Right lobe of liver (tissue), 6 donors: ENCODE measurements at regions not wholly inside any gene's neighbourhood (a gene's known extent, or its start where the extent isn't known, plus 50 kb on each side); places are given as distances from the start of the nearest gene placed in this dataset.

ENCODE experiments used
- ATAC-seq, 4 donors: fragments of 200-7000 bp; cut with Tn5 transposase; one replicate each; pipeline ENCODE4 v1.9.1; 2020; ENCODE audit warnings: mild to moderate bottlenecking in 4 of 4, moderate library complexity in 4 of 4
- DNase-seq, 3 donors: peaks; one replicate each; pipeline ENCODE4 v3.0.0-alpha.2; 2020
- H3K27ac ChIP-seq, 3 donors: fragments of 200-600 bp; one replicate each; pipeline ENCODE4 v1.8.0; 2022
- H3K27me3 ChIP-seq, 2 donors: fragments of 200-600 bp; one replicate each; pipeline ENCODE4 v1.8.0; 2022
- H3K36me3 ChIP-seq, 4 donors: fragments of 200-600 bp; sonication (generic) in 1 of 4; one replicate each; pipeline versions ENCODE4 v1.5.1 to v1.8.0; 2017 to 2022; ENCODE audit warnings: control low read depth in 1 of 4
- H3K4me1 ChIP-seq, 4 donors: fragments of 200-600 bp; sonication (generic) in 1 of 4; one replicate each; pipeline versions ENCODE4 v1.5.1 to v1.8.0; 2017 to 2022; ENCODE audit warnings: control low read depth in 1 of 4
- H3K4me3 ChIP-seq, 3 donors: fragments of 200-600 bp; one replicate each; pipeline ENCODE4 v1.8.0; 2022
- H3K9me3 ChIP-seq, 4 donors: fragments of 200-600 bp; sonication (generic) in 1 of 4; one replicate each; pipeline versions ENCODE4 v1.5.1 to v1.8.0; 2017 to 2022; ENCODE audit warnings: control low read depth in 1 of 4
- CTCF ChIP-seq, 4 donors: fragments of 200-600 bp in 3 of 4; fragments of 450-650 bp in 1 of 4; IDR thresholded peaks; one replicate each; pipeline versions ENCODE4 v1.5.1 to v1.8.0; 2016 to 2022; ENCODE audit warnings: antibody characterized with exemption in 4 of 4, mild to moderate bottlenecking in 2 of 4
- POLR2A ChIP-seq: fragments of 450-650 bp; IDR thresholded peaks from one replicate; pipeline ENCODE4 v1.6.1; 2017; ENCODE audit warnings: antibody characterized with exemption, mild to moderate bottlenecking
- WGBS: methylation state at CpG from one replicate; pipeline ENCODE4 v1.1.6; 2018; ENCODE audit warnings: low coverage, low lambda C conversion rate; ENCODE audit not compliant: insufficient coverage; ENCODE audit errors: missing lambda C conversion rate; 5-methylcytosine and 5-hydroxymethylcytosine counted together
- intact Hi-C, 2 donors: fragments of 100-400 bp; cut with DNase I; formaldehyde crosslinking; loops; one replicate each; pipeline versions ENCODE4 v1.11.2 to v1.14.1; 2022
- donor health status: DM: no; HTN: yes; CAD: no.
- donor health status: DM: no; HTN: no; CAD: no.
- donor health status: DM: no; HTN: no; CAD: no.
- donor health status: DM: no; HTN: yes; CAD: no.
- donor health status: DM: no; HTN: yes; CAD: no.

- no peaks in the 10 kb centered on the region for H3K27me3 ChIP-seq
These were observed 319.4 kb downstream of the TGFB2 start for GRCh38 chr1:218664385-218665170.

GRCh38 chr1:218665221-218665620 lies 320.1 kb downstream of the TGFB2 start:
- 60% methylated on average over 3 of the region's 4 CpGs for WGBS
- no peak for DNase-seq
- intact Hi-C loops = no loop called here

More at GRCh38 chr1:218664385-218665170, 319.4 kb downstream of the TGFB2 start:
- intact Hi-C loops = no loop called here
- Histone ChIP-seq H3K27ac (no peak overlapping the region), H3K9me3 (no peaks in the 10 kb centered on the region), H3K4me1 (no peaks in the 10 kb centered on the region), H3K36me3 (no peaks in the 10 kb centered on the region), H3K4me3 (no peak overlapping the region)
- TF ChIP-seq CTCF (IDR thresholded peaks at IDR 0.05) = no peak
- TF ChIP-seq POLR2A = no peak
- DNase-seq (no peak), ATAC-seq (no peak)
- WGBS = 55% methylated on average over 3 of the region's 3 CpGs

DNA sequence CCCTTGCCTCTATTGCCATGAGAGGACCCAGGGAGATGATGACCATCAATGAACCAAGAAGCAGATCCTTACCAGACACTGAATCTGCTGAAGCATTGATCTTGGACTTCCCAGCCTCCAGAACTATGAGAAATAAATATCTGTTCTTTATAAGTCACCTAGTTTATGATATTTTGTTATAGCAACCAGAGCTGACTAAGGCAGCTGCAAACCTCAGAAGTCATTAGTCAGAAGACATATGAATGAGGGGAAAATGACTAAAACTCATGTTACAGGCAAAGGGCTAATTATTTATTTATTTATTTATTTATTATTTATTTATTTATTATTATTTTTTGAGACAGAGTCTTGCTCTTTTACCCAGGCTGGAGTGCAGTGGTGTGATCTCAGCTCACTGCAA lies 321.1 kb downstream of the TGFB2 start:
- Histone ChIP-seq H3K27ac (no peak overlapping the region), H3K4me1 (no peaks in the 10 kb centered on the region), H3K9me3 (no peaks in the 10 kb centered on the region), H3K36me3 (no peaks in the 10 kb centered on the region), H3K27me3 (no peaks in the 10 kb centered on the region), H3K4me3 (no peak overlapping the region)
- intact Hi-C loops = no loop called here
- DNase-seq (no peak), ATAC-seq (no peak)
- TF ChIP-seq POLR2A (no peak), CTCF (IDR thresholded peaks at IDR 0.05) (no peak)

More at GRCh38 chr1:218665221-218665620, 320.1 kb downstream of the TGFB2 start:
- no peak for ATAC-seq
- no peaks in the 10 kb centered on the region for H3K27me3 ChIP-seq
- no peaks in the 10 kb centered on the region for H3K4me1 ChIP-seq
- TF ChIP-seq POLR2A (no peak), CTCF (IDR thresholded peaks at IDR 0.05) (no peak)
- H3K27ac ChIP-seq = no peak overlapping the region
- H3K9me3 ChIP-seq = no peaks in the 10 kb centered on the region
- no peaks in the 10 kb centered on the region for H3K36me3 ChIP-seq
- H3K4me3 ChIP-seq = no peak overlapping the region

DNA sequence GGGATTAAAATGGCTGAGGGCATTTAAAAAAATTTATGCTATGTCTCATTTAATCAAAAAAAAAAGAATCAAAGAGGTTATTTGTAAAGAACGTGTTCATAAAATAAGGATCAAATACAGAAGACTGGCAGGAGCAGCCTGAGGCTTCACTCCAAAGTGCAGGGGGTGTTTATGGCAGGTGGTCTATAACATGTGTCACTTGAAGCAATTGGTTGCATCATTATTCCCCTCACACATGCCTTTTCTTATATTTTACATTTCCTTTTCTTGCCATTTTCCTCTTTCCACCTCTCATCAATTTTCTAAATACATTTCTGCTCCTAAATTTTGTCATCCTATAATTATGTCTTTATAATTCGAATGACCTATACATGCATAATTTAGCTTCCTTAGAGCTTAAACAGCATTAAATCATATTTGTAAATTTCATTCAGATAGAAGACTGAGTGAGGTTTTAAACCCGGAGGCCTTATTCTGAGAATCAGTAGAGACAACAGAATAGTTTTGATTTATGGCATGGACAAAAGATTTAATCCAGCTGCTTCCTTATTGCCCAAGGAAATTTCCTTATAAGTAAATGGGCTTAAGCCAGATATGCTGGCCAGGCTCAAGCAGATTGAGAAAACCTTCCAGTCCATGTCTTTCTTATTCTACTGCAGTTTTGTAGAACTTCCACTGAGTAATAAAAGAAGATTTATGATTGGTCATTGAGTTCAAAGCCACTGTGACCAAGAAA lies 322.8 kb downstream of the TGFB2 start:
- DNase-seq = no peak
- no peaks in the 10 kb centered on the region for H3K4me1 ChIP-seq
- H3K9me3 ChIP-seq = no peaks in the 10 kb centered on the region
- H3K27ac ChIP-seq = no peak overlapping the region
- intact Hi-C loops = no loop called here
- no peaks in the 10 kb centered on the region for H3K36me3 ChIP-seq
- no peaks in the 10 kb centered on the region for H3K27me3 ChIP-seq
- H3K4me3 ChIP-seq = no peak overlapping the region
- 67% methylated on average over 3 of the region's 3 CpGs for WGBS
- TF ChIP-seq POLR2A = no peak
- no peak for TF ChIP-seq CTCF (IDR thresholded peaks at IDR 0.05)
- ATAC-seq = no peak
